NCI-H446 treated with DMSO at 0.1 percent for 48 hours (cell line): ENCODE measurements at regions not wholly inside any gene's neighbourhood (a gene's known extent, or its start where the extent isn't known, plus 50 kb on each side); places are given as distances from the start of the nearest gene placed in this dataset.
"Not testable (repeated sequence)": the region's sequence is repeated elsewhere in the genome, so short reads cannot be mapped to it uniquely, and the experiment has no call there.

Experiments
- DNase-seq: peaks from one replicate; lab custom pipeline; 2025; lab: John Stamatoyannopoulos, UW

DNA sequence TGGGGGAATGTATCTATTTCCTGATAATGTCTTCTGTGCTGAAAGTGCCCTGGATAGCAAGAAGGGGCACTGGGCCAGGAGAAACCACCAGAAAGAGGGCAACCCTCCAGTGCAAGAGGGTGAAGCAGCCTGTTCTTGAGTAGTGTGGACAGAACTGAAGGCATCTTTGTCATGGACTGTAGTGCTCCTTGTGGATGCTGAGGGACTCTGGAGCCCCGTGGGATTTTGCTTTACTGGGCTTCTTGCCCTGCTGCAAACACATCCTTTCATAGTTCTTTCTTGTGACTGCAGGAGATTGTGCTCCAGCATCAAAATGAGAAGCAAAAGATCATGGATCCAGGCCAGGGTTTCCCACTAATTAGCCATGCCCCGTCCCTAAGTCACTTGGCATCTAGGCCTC, 300.6 kb downstream of the ZNF326 start:
- DNase-seq: no peak

DNA sequence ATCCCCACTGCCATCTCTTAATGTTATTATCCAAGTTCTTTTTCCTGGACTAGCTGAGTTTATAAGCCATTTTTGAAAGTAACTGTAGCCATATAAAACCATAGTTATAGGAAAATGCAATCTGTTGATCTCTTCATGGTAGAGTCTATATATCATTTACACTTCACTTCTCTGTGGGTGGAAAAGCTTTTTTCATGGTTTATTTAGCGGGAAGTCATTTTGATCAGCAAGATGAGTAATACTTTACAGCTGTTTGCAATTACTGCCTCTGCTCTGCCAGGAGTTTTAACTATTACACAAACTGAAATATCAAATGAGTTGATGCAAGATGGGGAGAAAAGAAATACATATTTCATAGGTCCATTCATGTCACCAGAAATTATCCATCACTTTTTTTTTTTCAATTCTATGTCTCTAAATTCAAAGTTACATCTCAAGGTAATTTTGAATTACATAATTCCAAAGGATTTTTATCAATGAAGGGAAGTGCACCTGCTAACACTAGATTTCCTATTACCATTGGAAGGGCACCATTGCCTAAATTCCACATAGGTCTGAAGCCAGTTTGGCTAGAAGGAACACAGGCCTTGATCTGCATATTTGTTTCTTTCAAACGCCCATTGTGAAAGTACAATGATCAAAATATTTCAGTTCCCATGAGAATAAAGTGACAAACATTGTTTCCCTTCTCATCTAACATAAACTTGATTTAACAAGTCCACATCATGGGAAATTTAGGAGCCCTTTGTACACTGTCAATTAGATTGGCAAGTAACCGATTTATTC, 296.7 kb downstream of the ZNF326 start:
- DNase-seq: no peak

DNA sequence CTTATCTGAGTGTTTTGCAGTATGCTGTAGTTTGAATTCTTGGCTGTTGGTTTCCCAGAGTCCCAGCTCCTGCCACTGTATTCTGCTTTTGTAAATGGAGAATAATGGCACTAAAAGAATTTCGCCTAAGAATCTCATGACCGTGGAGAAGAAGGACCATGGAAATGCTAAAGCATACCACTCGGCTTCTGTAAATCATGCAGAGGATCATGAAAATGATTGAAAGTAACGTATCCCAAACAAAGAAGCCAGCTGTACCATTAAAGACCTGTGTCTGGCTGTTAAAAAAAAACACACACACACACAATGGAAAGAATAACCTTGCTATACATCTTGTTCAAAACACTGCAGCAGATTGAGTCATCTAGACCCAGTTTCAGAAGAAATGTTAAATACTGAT, 287.9 kb downstream of the ZNF326 start:
- DNase-seq: no peak

DNA sequence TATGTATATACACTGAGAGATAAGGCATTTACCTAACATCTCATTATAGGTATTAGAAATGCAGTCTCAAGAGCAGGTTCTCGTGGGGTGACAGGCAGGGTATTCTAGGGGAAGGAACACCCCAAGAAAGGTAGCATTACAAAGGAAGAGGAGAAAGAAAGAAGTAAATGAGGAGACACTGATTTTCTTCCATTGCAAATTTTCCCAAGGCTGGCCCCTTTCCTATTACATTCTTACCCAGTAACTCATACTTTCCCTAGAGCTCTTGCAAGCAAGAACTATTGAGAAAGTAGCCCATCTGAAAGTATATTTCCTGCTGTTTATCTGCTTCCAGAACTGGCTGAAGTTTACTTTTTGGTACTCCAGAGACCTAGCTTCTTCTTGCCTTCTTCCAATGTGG, 287.0 kb downstream of the ZNF326 start:
- DNase-seq: not testable (repeated sequence)

DNA sequence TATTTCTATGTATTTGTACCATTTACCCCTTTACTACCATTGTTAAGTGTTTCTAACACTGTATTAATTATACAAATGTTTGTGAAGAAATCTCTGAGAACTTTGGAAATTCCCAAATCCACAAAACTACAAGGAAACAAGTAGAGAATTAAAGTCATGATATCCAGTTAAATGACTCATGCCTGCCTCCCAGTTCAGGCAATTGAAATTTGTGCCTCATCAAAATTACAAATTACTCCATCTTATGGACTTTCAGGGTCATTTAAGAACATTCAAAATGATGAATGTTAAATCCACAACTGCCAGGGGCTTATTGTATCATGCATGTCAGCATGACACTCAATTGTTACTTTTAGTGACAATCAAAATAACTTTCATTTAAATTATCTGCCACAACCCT, 282.4 kb downstream of the ZNF326 start:
- DNase-seq: no peak

DNA sequence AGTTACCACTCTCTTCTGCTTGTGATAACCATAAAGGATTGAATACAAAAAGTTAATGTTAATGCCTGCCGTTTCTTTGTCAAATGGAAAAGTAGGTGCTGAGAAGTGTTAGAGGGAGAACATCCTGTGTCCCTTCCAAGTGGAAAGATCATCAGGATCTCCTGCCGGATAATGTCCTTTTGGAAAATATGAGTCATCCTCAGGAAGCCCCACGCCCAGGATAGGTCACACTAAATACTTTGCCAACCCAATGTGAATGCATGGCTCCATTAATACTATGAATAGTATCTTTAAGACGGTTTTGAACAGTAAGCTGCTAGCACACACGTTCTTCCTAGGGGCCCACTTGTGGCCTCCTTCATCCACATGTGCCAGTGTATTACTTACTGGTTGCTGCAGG, 279.5 kb downstream of the ZNF326 start:
- DNase-seq: no peak

DNA sequence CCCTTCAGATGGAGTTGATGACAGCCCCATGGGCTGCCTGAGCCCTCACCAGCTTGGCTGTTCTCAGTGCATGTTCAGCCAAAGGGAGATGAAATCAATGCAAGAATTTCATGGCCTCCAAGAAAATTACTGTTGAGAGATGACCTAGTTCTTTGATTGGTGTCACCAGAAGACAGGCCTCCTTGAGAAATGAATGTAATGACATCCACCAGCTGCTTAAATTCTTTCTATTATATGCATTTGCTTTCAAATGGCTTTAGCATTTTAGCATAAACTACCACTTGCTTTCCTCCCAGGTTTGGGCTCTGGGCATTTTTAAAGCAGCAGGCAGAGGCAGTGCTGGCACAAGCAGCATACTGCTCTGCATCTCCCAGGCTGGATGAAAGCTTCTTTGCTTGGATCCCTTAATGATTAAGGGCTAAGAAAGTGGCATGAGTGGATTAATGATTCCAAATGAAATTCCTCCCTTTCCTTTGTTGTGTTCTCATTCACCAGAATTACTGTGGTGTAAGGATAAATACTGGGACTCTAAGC, 278.4 kb downstream of the ZNF326 start:
- DNase-seq: no peak

DNA sequence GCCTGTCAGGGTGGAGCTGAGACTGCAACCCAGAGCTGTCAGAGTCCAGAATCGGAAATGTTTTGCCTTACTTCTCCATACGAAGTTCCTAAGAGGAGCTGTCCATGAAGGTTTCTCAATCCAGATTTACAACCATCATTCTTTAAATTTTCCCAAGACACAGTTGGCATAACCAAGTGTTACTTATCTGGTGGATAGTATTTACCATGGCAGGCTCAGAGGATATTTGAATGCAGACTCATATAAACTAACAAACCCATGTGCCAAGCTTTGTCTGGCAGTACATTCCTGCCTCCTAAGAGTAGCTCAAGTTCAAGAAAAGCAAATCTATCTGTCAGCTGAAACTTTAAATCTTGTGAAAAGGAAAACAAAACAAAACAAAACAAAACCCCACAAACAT, 267.9 kb downstream of the ZNF326 start:
- DNase-seq: no peak

DNA sequence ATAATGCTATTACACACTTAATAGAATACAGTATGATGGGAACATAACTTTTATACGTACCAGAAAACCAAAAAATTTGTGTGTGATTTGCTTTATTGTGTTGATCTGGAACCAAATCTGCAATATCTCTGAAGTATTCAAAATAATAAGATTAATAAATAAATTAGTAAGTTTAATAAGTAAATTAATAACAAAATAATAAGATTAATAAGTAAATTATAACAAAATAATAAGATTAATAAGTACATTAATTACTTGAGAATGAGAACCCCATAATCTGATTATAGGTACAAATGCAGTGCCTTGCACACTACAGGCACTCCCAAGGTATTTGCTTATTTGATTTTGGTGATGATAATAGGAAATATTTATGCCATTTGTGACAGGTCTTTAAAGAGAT, 267.4 kb downstream of the ZNF326 start:
- no peak for DNase-seq

DNA sequence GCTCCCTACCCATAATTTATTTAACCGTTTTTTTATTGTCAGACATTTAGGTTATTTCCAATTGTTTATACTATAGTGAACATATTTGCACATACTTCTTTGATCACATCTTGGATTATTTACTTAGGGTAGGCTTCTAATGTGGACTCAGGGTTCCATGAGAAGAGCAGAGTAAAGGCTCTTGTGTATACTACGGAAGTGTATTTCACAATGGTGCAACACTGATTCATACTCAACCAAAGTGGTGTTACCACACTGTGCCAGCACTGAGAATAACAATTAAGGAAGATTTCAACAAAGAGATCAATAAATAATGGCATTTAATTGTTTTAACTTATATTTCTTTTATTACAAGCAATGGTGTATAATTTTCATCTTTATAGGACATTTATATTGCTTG, 251.2 kb downstream of the ZNF326 start:
- DNase-seq: no peak

DNA sequence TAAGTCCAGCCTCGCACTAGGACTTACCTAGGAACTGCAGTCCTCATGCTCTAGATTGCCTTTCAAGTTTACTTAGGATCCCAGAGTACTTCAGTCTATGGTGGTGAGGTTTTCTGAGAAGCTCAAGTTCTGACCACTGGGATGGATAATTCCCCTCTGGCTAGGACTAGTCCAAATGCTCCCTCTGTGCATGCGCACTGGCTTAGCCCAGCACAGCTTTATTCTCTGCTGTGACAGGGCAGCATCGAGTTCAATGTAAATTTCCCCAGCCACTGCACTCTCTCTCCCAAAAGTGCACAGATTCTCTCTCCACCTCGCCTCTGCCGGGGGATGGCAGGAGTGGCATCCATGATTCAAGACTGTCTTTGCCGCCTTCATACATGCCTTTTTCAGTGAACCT, 241.6 kb downstream of the ZNF326 start:
- DNase-seq: no peak

DNA sequence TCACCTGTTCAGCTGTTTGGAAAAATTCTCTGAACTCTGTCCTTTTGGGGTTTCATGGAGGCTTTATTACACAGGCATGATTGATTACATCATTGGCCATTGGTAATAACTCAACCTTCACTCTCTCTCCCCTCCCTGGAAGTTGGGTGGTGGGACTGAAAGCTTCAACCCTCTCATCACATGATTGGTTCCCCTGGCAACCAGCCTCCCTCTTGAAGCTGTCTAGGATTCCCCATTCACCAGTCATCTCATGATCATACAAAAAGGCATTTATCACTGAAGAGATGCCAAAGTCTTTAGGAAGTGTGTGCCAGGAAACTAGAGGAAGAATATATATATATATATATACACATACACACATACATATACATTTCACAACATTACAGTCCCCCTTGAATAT, 228.5 kb downstream of the ZNF326 start:
- no peak for DNase-seq

DNA sequence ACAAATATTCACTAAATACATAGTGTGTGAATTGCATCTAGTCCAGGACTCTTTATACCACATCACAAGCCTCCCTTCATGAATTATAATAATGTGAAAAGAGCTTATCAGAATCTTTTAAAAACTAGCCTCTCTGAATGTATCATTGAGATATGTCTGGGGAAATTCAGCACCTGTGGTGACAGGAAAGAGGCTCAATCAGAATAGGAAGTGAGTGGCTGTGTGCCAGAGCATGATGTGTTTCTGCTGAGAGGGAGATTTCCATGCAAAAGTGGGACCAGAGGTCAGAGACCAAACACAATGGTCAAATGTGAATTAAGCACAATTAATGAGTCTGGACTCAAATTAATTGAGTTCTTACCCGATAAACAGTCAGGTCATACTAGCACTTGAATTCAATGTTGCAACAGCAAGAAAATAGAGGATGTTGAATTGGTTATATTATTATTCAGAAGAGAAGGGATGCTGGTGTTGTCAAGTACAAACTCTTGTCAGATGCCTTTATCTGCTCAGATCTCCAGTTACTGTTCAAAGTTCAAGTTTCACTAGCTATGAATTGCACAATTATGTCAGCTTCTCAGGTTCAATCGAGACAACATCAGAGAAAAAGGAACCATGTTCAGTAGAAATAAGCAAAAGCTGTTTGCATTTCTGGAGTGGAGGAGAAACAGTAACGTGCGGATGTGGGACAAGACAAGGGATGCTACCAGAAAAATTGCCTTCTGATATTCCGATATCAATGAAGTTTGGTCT, 226.2 kb downstream of the ZNF326 start:
- no peak for DNase-seq

DNA sequence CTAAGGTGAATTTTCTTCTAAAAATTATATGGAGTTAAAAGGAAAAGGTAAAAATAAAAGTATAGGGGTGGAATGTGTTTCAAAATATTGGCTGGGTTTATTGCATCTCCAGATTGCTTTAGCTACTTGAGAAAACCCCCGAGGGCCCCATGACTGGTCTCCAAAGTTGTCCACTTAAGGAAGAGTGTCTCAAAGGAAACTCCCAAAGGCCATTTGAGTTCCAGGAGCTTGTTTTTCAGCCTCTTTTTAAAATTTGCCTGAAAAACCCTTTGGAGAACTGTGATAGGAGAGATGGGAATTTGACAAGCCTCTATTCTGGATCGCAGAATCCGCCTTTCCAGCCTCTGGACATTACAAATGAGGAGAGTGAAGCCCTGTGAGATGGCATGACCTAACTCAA, 225.6 kb downstream of the ZNF326 start:
- DNase-seq: no peak

DNA sequence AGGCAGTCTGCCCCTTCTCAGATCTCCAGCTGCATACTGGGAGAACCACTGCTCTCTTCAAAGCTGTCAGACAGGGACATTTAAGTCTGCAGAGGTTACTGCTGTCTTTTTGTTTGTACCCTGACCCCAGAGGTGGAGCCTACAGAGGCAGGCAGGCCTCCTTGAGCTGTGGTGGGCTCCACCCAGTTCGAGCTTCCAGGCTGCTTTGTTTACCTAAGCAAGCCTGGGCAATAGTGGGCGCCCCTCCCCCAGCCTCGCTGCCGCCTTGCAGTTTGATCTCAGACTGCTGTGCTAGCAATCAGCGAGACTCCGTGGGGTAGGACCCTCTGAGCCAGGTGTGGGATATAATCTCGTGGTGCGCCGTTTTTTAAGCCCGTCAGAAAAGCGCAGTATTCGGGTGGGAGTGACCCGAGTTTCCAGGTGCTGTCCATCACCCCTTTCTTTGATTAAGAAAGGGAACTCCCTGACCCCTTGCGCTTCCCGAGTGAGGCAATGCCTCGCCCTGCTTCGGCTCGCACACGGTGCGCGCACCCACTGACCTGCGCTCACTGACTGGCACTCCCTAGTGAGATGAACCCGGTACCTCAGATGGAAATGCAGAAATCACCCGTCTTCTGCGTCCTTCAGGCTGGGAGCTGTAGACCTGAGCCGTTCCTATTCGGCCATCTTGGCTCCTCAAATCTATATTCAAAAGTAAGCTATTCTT, 224.4 kb downstream of the ZNF326 start:
- not testable (repeated sequence) for DNase-seq

DNA sequence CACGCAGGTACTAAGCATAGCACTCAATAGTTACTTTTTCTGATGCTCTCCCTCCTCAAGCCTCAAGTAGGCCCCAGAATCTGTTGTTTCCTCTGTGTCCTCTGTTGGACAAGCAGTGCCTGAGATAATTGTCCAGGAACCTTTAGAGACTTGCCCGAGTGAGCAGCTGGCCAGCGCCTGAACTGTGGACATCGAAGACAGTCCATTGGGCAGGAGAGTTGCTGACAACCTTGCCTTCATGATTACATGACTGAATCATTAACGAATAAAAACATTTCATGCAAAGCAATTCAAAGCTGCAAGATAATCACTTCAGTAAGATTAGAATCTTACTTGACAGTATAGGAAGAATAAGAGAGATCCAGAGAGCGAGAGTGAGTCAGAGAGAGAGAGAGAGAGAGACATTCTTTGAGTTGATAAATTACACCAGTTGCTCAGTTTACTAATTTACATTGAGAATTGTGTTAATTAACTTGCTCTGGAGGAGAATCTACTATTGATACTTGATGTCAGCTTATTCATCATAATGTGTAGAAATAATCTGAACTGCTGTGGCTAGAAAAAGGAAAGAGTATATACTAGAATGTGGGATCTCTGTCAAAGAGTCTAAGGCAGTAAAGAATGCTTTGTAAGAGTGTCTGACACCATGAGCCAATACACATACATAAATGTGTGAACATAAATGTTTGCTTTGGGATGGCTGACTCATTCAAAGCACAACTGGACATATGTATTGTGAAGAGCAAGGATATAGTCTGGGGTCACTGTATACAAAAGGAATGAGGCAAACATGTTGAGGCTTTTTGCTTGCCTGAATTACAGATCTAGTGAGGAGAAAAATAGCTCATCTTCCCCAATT, 216.0 kb downstream of the ZNF326 start:
- DNase-seq: no peak

DNA sequence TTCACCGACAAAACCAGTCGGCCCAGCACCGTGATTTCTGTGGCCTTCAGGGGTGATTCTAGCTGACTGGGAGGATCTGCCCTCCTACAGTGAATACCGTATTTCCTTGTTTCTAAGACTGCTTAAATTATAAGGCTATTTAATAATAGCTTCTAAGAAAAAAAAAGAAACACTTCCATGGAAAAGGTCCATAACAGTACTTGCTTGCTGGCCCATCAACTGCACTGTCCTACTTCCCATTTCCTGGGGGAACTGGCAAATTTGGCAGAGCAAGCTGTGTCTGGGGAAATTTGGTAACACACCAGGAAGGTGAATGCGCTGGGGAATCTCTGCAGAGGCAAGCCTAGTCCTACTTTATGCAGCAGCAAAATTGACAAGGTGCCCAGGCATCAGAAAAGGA, 214.0 kb downstream of the ZNF326 start:
- no peak for DNase-seq

DNA sequence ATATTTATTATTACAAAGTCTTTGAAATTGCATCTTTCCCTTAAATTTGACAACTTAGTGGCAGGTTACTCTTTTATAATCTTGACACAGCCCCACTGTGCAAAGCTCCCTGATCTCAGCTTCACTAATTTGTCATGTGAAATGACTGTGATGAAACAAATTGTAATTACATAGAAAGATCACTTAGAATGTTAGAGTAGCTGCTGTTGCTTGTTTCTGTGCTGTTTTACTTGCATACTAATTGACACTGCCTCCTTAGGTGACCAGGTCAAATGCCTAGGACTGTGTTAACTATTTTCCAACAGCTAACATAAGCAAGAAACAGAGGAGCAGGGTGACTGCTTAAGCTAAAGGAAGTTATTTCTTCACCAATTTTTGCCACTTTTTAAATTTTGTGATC, 211.3 kb downstream of the ZNF326 start:
- no peak for DNase-seq

DNA sequence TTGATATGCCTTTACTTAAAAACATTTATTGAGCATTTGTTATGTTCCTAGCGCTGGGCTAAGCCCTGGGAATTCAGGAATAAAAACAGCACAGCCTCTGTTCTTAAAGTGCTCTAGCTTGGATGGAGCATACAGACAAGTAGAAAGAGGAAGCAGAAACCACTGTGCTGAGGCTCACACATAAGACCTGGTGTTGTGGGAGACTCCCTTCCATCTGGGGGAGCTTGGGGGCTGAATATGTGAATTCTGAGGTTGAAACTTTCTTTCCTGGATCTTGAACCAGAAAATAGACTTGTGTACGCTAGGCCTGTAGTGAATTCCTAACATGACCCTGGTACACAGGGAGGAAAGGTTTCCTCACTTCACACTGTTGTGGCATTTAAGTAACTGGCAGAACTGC, 209.9 kb downstream of the ZNF326 start:
- no peak for DNase-seq

DNA sequence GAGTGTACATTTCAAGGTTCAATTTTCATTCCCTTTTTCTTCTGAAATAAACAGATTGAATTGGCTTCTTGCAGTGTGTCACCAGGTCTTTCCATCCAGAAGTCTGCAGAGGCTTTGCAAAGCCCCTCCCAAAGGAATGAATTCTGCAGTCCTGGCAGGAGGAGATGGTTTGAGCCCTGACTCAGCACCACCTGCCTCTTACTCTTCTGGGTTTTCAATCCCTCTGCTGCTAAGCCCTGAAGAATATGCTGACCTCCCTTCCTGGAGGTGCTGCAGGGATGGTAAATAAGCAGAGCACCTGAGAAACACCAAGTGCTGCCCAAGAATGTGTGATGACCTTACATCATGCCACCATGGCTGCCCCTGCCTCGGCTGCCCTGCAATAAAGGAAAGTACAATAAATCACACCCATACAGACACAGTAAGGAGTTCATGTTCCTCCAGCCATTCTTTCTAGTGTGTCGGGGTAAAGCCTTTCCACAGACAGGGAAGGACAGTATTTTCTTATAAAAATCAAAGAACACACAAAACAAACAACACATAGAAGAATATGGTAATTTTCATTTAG, 209.2 kb downstream of the ZNF326 start:
- DNase-seq: no peak
